GM19438 (cell line): ENCODE measurements at regions not wholly inside any gene's neighbourhood (a gene's known extent, or its start where the extent isn't known, plus 50 kb on each side); places are given as distances from the start of the nearest gene placed in this dataset.
"Not testable (repeated sequence)": the region's sequence is repeated elsewhere in the genome, so short reads cannot be mapped to it uniquely, and the experiment has no call there.

Source experiments
- ATAC-seq: cut with Tn5 transposase; IDR thresholded peaks from one replicate; pipeline ENCODE4 v1.9.1; 2021; ENCODE audit warnings: low read depth; ENCODE audit not compliant: unreplicated experiment

DNA sequence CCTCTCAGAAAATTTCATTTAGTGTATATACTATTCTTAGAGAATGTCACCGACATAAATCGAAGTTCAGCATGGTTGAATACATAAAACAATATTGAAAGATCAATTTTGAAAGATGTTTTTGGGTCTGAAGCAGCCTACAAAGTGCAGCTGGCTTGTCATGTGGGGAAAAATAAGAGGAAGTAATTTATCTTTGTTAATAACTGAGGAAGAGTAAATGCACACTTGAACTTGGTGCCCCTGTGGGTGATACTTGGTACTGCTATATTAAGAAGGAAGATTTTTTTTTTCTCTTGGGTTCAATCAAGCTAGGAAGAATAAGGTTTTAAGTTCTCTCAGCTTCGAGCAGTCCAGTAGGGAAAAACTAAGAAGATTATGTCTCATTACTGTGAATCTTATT is 661.3 kb downstream of the RPL10L start:
- no peak for ATAC-seq

- no peak for ATAC-seq
These were observed 675.6 kb downstream of the RPL10L start for GRCh38 chr14:45976001-45976400.

- ATAC-seq = no peak
These were observed 679.2 kb downstream of the RPL10L start for GRCh38 chr14:45972416-45972815.

DNA sequence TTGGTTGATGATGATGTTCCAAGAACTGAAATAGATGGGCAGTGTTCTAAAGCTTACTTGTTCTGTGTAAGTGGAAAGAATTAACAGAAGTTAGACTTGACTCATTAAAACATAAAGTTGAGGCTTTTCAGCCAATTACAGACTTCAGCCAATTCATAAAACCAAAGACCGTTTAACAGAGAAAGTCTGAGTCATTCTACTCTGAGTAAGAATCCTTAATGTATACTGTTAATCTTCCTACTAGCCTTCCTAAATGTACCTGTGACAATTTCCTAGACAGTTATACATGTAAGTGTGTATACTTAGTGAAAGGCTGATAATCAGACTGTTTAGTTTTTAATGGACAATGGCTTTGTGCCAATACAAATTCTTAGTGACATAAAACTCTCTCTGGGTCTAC is 681.0 kb downstream of the RPL10L start:
- ATAC-seq = no peak

- ATAC-seq = no peak
These were observed 683.5 kb downstream of the RPL10L start for GRCh38 chr14:45968037-45968436.

GRCh38 chr14:45949479-45949878 is 696.5 kb upstream of the MIS18BP1 start:
- no peak for ATAC-seq

- ATAC-seq = no peak
These were observed 694.8 kb upstream of the MIS18BP1 start for GRCh38 chr14:45947830-45948229.

- ATAC-seq = no peak
These were observed 693.2 kb upstream of the MIS18BP1 start for GRCh38 chr14:45946251-45946650.

GRCh38 chr14:45940318-45940717 is 687.3 kb upstream of the MIS18BP1 start:
- ATAC-seq = no peak

GRCh38 chr14:45939572-45939971 is 686.6 kb upstream of the MIS18BP1 start:
- ATAC-seq = no peak

- not testable (repeated sequence) for ATAC-seq
These were observed 667.0 kb upstream of the MIS18BP1 start for GRCh38 chr14:45919995-45920394.

DNA sequence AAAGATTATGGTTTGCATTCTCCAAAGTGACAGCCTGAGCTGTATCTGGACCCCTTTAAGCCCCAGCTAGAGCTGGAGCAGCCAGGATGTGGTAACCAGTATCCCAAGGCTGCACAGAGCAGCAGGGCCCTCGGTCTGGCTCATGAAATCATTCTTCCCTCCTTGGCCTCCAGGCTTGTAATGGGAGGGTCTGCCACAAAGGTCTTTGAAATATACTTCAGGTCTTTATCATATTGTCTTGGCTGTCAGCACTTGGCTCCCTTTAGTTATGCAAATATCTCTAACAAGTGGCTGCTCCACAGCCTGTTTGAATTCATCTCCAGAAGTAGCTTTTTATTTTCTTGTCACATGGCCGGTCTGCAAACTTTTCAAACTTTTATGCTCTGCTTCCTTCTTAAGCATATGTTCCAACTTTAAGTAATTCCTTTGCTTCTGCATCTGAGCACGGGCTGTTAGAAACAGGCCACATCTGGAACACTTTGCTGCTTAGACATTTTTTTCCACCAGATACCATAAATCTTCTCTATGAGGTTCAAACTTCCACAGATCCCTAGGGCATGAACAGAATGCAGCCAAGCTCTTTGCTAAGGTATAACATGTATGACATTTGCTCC is 663.4 kb upstream of the MIS18BP1 start:
- ATAC-seq = no peak

DNA sequence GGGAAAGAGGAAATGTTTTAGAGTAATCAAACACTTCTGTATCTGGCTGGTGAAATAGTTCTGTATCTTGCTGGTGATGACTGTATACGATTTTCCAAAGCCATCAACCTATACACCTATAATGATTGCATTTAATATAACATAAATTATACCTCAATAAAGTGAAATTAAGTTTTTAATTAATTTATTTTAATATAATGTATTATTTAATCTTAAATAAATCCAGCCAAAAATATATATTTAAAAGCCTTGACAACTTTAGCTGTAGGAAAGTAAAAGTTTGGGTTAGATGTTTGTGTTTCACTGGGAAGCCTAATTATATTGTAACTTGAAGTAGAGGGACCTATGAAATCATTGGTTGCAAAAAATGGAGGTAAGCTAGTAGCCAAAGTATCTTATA is 654.8 kb upstream of the MIS18BP1 start:
- ATAC-seq = no peak

DNA sequence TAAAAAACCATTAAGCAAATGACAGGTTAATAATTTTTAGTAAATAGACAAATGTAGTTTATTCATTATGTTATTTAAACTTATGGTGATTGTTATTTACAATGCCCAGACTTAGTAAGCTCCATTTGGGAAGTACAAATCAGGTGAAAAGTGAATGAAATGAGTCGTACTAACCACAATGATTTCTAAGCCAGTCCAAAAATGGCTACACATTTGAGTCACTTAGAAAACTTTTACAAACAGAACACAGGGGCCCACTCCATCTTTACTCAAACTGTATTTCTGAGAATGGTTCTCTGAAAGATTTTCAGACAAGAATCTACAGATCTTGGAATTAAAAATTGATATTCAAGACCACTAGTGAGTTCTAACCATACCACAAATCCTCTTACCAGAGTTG is 653.3 kb upstream of the MIS18BP1 start:
- no peak for ATAC-seq

DNA sequence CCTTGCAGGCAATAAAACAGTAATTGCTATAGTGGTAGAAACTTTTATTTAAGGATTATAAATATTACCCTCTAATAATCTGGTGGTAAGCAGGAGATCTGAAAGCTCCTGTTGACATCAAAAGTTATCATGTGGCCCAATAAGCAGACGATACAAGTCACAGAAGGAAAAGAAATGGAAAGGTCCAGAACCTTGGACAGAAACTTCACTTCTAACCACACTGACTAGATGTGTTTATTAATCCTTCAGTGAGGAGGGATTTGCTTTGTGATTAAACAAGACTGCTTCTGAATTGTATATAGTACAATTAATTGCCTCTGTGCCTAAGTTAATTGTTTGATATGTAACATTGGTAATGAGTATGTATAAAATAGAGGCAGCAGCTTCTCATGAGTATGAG is 652.7 kb upstream of the MIS18BP1 start:
- no peak for ATAC-seq

DNA sequence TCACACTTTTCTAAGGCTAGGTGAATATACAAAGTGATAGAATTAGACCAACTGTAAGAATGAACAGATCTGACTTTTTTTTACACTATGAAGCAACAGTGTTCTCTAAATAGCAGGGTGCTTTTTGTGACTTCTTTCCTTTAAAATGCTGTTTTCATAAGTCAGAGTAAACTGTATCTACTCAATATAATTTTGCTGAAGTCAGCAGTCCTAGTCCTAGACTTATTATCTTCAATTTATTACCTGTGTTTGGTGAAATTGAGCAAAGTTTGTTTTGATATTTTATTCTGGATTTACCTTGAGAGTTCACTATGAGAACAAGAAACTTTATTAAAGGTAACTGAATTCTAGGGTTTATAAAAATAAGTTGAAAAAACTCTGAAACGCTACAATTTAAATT is 651.3 kb upstream of the MIS18BP1 start:
- no peak for ATAC-seq

GRCh38 chr14:45902241-45902640 is 649.2 kb upstream of the MIS18BP1 start:
- no peak for ATAC-seq

- no peak for ATAC-seq
These were observed 644.4 kb upstream of the MIS18BP1 start for GRCh38 chr14:45897439-45897838.

- ATAC-seq = no peak
These were observed 640.1 kb upstream of the MIS18BP1 start for GRCh38 chr14:45893127-45893526.

- no peak for ATAC-seq
These were observed 638.5 kb upstream of the MIS18BP1 start for GRCh38 chr14:45891417-45892080.

DNA sequence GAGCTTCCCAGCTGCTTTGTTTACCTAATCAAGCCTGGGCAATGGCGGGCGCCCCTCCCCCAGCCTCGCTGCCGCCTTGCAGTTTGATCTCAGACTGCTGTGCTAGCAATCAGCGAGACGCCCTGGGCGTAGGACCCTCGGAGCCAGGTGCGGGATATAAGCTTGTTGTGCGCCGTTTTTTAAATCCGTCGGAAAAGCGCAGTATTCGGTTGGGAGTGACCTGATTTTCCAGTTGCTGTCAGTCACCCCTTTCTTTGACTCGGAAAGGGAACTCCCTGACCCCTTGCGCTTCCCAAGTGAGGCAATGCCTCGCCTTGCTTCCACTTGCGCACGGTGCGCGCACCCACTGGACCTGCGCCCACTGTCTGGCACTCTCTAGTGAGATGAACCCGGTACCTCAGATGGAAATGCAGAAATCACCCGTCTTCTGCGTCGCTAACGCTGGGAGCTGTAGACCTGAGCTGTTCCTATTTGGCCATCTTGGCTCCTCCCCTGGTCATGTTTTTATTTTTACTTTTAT is 635.8 kb upstream of the MIS18BP1 start:
- ATAC-seq = not testable (repeated sequence)

- no peak for ATAC-seq
These were observed 625.0 kb upstream of the MIS18BP1 start for GRCh38 chr14:45877981-45878380.
